HG03521 (cell line): ENCODE measurements at regions not wholly inside any gene's neighbourhood (a gene's known extent, or its start where the extent isn't known, plus 50 kb on each side); places are given as distances from the start of the nearest gene placed in this dataset.
"Not testable (repeated sequence)": the region's sequence is repeated elsewhere in the genome, so short reads cannot be mapped to it uniquely, and the experiment has no call there.

Experiments used
- ATAC-seq: cut with Tn5 transposase; IDR thresholded peaks from one replicate; pipeline ENCODE4 v1.9.1; 2021; ENCODE audit warnings: mild to moderate bottlenecking, moderate library complexity; ENCODE audit not compliant: unreplicated experiment

- no peak for ATAC-seq
These were observed 72.5 kb downstream of the RRAGC start for GRCh38 chr1:38787041-38787440.

GRCh38 chr1:38786040-38786436, 73.5 kb downstream of the RRAGC start:
- ATAC-seq = no peak

GRCh38 chr1:38785285-38786039, 74.1 kb downstream of the RRAGC start:
- ATAC-seq = no peak

GRCh38 chr1:38784452-38785284, 74.9 kb downstream of the RRAGC start:
- no peak for ATAC-seq

- no peak for ATAC-seq
These were observed 75.8 kb downstream of the RRAGC start for GRCh38 chr1:38783640-38784229.

GRCh38 chr1:38781872-38782617, 77.5 kb downstream of the RRAGC start:
- ATAC-seq = no peak

- ATAC-seq = no peak
These were observed 79.4 kb downstream of the RRAGC start for GRCh38 chr1:38780133-38780532.

GRCh38 chr1:38779491-38779890, 80.1 kb downstream of the RRAGC start:
- no peak for ATAC-seq

- no peak for ATAC-seq
These were observed 81.1 kb downstream of the RRAGC start for GRCh38 chr1:38778521-38778920.

GRCh38 chr1:38778051-38778450, 81.5 kb downstream of the RRAGC start:
- ATAC-seq = no peak

- no peak for ATAC-seq
These were observed 82.1 kb downstream of the RRAGC start for GRCh38 chr1:38777464-38777957.

- no peak for ATAC-seq
These were observed 83.0 kb downstream of the RRAGC start for GRCh38 chr1:38776466-38777065.

GRCh38 chr1:38775175-38775845, 84.3 kb downstream of the RRAGC start:
- no peak for ATAC-seq

- ATAC-seq = no peak
These were observed 86.1 kb downstream of the RRAGC start for GRCh38 chr1:38773483-38773882.

- no peak for ATAC-seq
These were observed 86.6 kb downstream of the RRAGC start for GRCh38 chr1:38772953-38773352.

GRCh38 chr1:38772026-38772425, 87.5 kb downstream of the RRAGC start:
- no peak for ATAC-seq

- ATAC-seq = not testable (repeated sequence)
These were observed 88.9 kb downstream of the RRAGC start for GRCh38 chr1:38770516-38771173.

GRCh38 chr1:38766125-38766524, 93.4 kb downstream of the RRAGC start:
- no peak for ATAC-seq

- no peak for ATAC-seq
These were observed 96.5 kb downstream of the RRAGC start for GRCh38 chr1:38763121-38763520.
